GM23248 (cell line): ENCODE measurements at regions not wholly inside any gene's neighbourhood (a gene's known extent, or its start where the extent isn't known, plus 50 kb on each side); places are given as distances from the start of the nearest gene placed in this dataset.

Experiments
- DNase-seq: peaks from one replicate; pipeline ENCODE4 v3.0.0-alpha.2; 2015
- H2AFZ ChIP-seq: fragments of 200-600 bp; sonication (generic); 2 replicates; pipeline ENCODE4 v1.6.1; 2016; ENCODE audit warnings: antibody characterized with exemption
- H3F3A ChIP-seq: fragments of 200-600 bp; sonication (generic); 2 replicates; pipeline ENCODE4 v1.6.1; 2016; ENCODE audit warnings: mild to moderate bottlenecking, antibody characterized with exemption, mixed run types; ENCODE audit not compliant: insufficient read depth
- H3K27ac ChIP-seq: fragments of 200-600 bp; sonication (generic); 2 replicates; pipeline ENCODE4 v1.5.1; 2016; ENCODE audit warnings: mild to moderate bottlenecking
- H3K27me3 ChIP-seq: fragments of 200-600 bp; sonication (generic); replicated peaks from 2 replicates; pipeline ENCODE4 v1.6.1; 2016; ENCODE audit warnings: mild to moderate bottlenecking; ENCODE audit not compliant: insufficient read depth
- H3K36me3 ChIP-seq: fragments of 200-600 bp; sonication (generic); 2 replicates; pipeline ENCODE4 v1.6.1; 2016; ENCODE audit warnings: low read depth, mild to moderate bottlenecking
- H3K4me1 ChIP-seq: fragments of 200-600 bp; sonication (generic); 2 replicates; pipeline ENCODE4 v1.6.1; 2016; ENCODE audit warnings: mild to moderate bottlenecking; ENCODE audit not compliant: insufficient read depth
- H3K4me2 ChIP-seq: fragments of 200-600 bp; sonication (generic); one replicate; pipeline ENCODE4 v1.6.1; 2016; ENCODE audit warnings: mild to moderate bottlenecking; ENCODE audit not compliant: unreplicated experiment
- H3K4me3 ChIP-seq: fragments of 200-600 bp; sonication (generic); 2 replicates; pipeline ENCODE4 v1.5.1; 2016; ENCODE audit warnings: mild to moderate bottlenecking
- H3K79me2 ChIP-seq: fragments of 200-600 bp; sonication (generic); 2 replicates; pipeline ENCODE4 v1.6.1; 2016; ENCODE audit warnings: mild to moderate bottlenecking; ENCODE audit not compliant: insufficient read depth
- H3K9ac ChIP-seq: fragments of 200-600 bp; sonication (generic); 2 replicates; pipeline ENCODE4 v1.6.1; 2016; ENCODE audit warnings: mild to moderate bottlenecking
- H3K9me2 ChIP-seq: fragments of 200-600 bp; sonication (generic); 2 replicates; pipeline ENCODE4 v1.6.1; 2016; ENCODE audit warnings: mixed run types, mild to moderate bottlenecking, moderate library complexity; ENCODE audit not compliant: insufficient read depth
- H3K9me3 ChIP-seq: fragments of 200-600 bp; sonication (generic); one replicate; pipeline ENCODE4 v1.6.1; 2017; ENCODE audit warnings: low read depth
- H4K20me1 ChIP-seq: fragments of 200-600 bp; sonication (generic); 2 replicates; pipeline ENCODE4 v1.6.0; 2016; ENCODE audit not compliant: insufficient read depth
- EZH2 ChIP-seq: fragments of 200-600 bp; sonication (generic); IDR thresholded peaks from 2 replicates; pipeline ENCODE4 v1.6.1; 2018; ENCODE audit warnings: antibody characterized with exemption, mild to moderate bottlenecking; ENCODE audit not compliant: insufficient read depth, poor library complexity, severe bottlenecking
- EZH2phosphoT487 ChIP-seq: fragments of 200-600 bp; sonication (generic); IDR thresholded peaks from 2 replicates; pipeline ENCODE4 v1.6.1; 2018; ENCODE audit warnings: antibody characterized with exemption, moderate library complexity, mild to moderate bottlenecking, low read depth; ENCODE audit not compliant: insufficient read depth
- WGBS, 2 experiments: methylation state at CpG; one replicate each; pipeline ENCODE4 v1.1.6; 2015 to 2017; ENCODE audit warnings: low lambda C conversion rate in 2 of 2, low coverage in 1 of 2; ENCODE audit errors: missing lambda C conversion rate in 2 of 2; 5-methylcytosine and 5-hydroxymethylcytosine counted together
- in situ Hi-C: fragments of 300-500 bp; cut with MboI; formaldehyde crosslinking; loops from 2 replicates; pipeline ENCODE4 v1.15.0; 2020

- in situ Hi-C loops: loop anchor here (10.0 kb wide), 1 partner anchor 95 kb away; no protein-coding TSS in a partner anchor
- H3F3A ChIP-seq: no peaks in the 10 kb centered on the region
These were observed 192.8 kb downstream of the GALC start for GRCh38 chr14:87800216-87800615.

GRCh38 chr14:87799400-87799799, 193.6 kb downstream of the GALC start:
- DNase-seq: peak; percentile 4
- Histone ChIP-seq H3K4me2 (no peak overlapping the region), H3K27me3 (no peaks in the 10 kb centered on the region), H3K4me1 (no peaks in the 10 kb centered on the region), H3K36me3 (no peaks in the 10 kb centered on the region), H3K9me2 (no peaks in the 10 kb centered on the region), H4K20me1 (no peaks in the 10 kb centered on the region), H3F3A (no peaks in the 10 kb centered on the region), H3K27ac (no peak overlapping the region), H2AFZ (no peak overlapping the region), H3K9me3 (no peaks in the 10 kb centered on the region), H3K79me2 (no peaks in the 10 kb centered on the region), H3K4me3 (no peak overlapping the region), H3K9ac (no peak overlapping the region)
- WGBS, 2 experiments: 90% methylated on average over 3 of the region's 3 CpGs
- in situ Hi-C loops: no loop called here
- TF ChIP-seq EZH2phosphoT487 (no peak), EZH2 (no peak)

More at GRCh38 chr14:87800216-87800615, 192.8 kb downstream of the GALC start:
- no peaks in the 10 kb centered on the region for H3K9me2 ChIP-seq
- H3K4me2 ChIP-seq: no peak overlapping the region
- no peak overlapping the region for H3K9ac ChIP-seq
- no peaks in the 10 kb centered on the region for H3K9me3 ChIP-seq
- no peak overlapping the region for H3K4me3 ChIP-seq
- TF ChIP-seq EZH2phosphoT487 (no peak), EZH2 (no peak)
- no peak for DNase-seq
- H4K20me1 ChIP-seq: no peaks in the 10 kb centered on the region
- H3K79me2 ChIP-seq: no peaks in the 10 kb centered on the region
- no peak overlapping the region for H3K27ac ChIP-seq
- H3K27me3 ChIP-seq: no peaks in the 10 kb centered on the region
- no peaks in the 10 kb centered on the region for H3K36me3 ChIP-seq
- 0 out of 2 replicates have a peak, but pooled peaks cover 3% of the 10 kb centered on the region for H3K4me1 ChIP-seq
- H2AFZ ChIP-seq: no peak overlapping the region

DNA sequence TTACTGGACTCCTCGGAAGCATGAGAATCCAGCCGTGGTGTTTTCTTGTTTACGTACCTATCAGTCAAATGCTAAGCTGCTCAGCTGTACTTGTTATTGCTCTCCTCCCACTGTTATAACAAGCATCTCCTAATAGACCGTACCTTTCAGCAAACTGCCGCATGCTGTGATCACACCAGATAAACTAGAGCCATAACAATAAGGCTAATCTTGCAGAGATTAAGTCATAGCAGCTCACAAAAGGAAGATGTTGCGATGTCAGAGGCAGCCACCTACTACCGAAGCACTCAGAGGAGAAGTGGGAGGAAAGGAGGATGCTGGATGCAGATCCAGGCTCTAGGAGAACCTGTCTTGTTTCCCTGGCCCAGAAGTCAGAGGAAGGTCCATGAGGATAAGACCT, 196.0 kb downstream of the GALC start:
- DNase-seq: no peak
- Histone ChIP-seq H3K4me1 (no peaks in the 10 kb centered on the region), H3F3A (no peaks in the 10 kb centered on the region), H3K36me3 (no peaks in the 10 kb centered on the region), H3K9ac (no peak overlapping the region), H3K9me2 (no peaks in the 10 kb centered on the region), H3K9me3 (no peaks in the 10 kb centered on the region), H3K27ac (no peak overlapping the region), H3K27me3 (0 out of 2 replicates have a peak, but pooled peaks cover 5% of the 10 kb centered on the region), H3K79me2 (no peaks in the 10 kb centered on the region), H3K4me2 (no peak overlapping the region), H3K4me3 (no peak overlapping the region), H4K20me1 (no peaks in the 10 kb centered on the region), H2AFZ (no peak overlapping the region)
- in situ Hi-C loops: no loop called here
- TF ChIP-seq EZH2phosphoT487 (no peak), EZH2 (no peak)
- 73 to 79% methylated on average over 7 of the region's 7 CpGs for WGBS, 2 experiments

DNA sequence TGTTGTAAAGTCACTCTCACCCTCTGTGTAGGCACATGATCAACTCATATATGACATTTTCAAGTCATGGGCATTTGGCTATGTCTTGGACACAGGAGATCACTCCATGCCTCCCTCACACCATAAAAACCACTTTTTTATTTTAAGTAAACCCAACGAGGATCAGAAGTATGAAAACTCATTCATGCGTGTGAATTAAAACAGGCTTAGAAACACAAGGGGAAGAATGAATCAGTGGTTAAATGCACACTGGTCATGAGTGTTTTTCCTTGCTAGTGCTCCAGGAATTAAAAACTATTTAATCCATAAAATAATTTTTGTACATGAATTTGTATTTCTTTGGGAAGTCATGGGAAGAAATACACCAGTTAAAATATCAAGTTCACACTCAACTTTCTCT, 198.4 kb downstream of the GALC start:
- no peaks in the 10 kb centered on the region for H3F3A ChIP-seq
- H3K9me2 ChIP-seq: no peaks in the 10 kb centered on the region
- no peak overlapping the region for H3K9ac ChIP-seq
- no peaks in the 10 kb centered on the region for H4K20me1 ChIP-seq
- 57 to 65% methylated on average over 2 of the region's 2 CpGs for WGBS, 2 experiments
- no peak overlapping the region for H2AFZ ChIP-seq
- no peak overlapping the region for H3K4me3 ChIP-seq
- no peaks in the 10 kb centered on the region for H3K79me2 ChIP-seq
- TF ChIP-seq EZH2: no peak
- TF ChIP-seq EZH2phosphoT487: no peak
- 0 out of 2 replicates have a peak, but pooled peaks cover 5% of the 10 kb centered on the region for H3K27me3 ChIP-seq
- no peak overlapping the region for H3K27ac ChIP-seq
- H3K4me2 ChIP-seq: no peak overlapping the region
- no peaks in the 10 kb centered on the region for H3K36me3 ChIP-seq
- no peak for DNase-seq
- in situ Hi-C loops: no loop called here
- H3K9me3 ChIP-seq: no peaks in the 10 kb centered on the region
- H3K4me1 ChIP-seq: no peaks in the 10 kb centered on the region

DNA sequence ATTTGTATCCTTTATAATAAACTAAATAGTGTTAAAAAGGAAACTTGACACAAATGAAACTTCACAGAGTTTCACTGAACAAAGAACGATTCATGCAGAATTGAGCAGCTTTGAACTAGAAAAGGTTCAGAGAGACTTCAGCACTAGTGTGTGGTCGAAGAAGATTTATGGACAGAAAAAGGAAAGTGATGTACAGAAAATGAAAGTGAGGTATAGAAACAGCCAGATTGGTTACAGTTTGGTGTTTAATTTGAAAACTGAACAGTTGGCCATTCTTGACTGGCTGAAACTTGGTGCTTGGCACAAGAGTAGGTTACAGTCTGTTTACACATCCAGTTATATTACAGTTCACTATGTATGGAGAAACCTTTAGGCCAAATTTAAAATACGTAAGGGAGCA, 207.1 kb downstream of the GALC start:
- H3K27ac ChIP-seq: no peak overlapping the region
- H3K79me2 ChIP-seq: no peaks in the 10 kb centered on the region
- WGBS, 2 experiments: 48 to 51% methylated on average over 3 of the region's 3 CpGs
- no peak overlapping the region for H3K4me2 ChIP-seq
- no peaks in the 10 kb centered on the region for H3K9me3 ChIP-seq
- TF ChIP-seq EZH2phosphoT487: no peak
- no peak for TF ChIP-seq EZH2
- no peak overlapping the region for H3K9ac ChIP-seq
- H3F3A ChIP-seq: no peaks in the 10 kb centered on the region
- no peaks in the 10 kb centered on the region for H3K9me2 ChIP-seq
- H3K4me1 ChIP-seq: no peaks in the 10 kb centered on the region
- no peaks in the 10 kb centered on the region for H3K36me3 ChIP-seq
- in situ Hi-C loops: no loop called here
- H3K4me3 ChIP-seq: no peak overlapping the region
- H3K27me3 ChIP-seq: no peaks in the 10 kb centered on the region
- no peak overlapping the region for H2AFZ ChIP-seq
- H4K20me1 ChIP-seq: no peaks in the 10 kb centered on the region
- DNase-seq: no peak
